HG03066 (cell line): ENCODE measurements at regions not wholly inside any gene's neighbourhood (a gene's known extent, or its start where the extent isn't known, plus 50 kb on each side); places are given as distances from the start of the nearest gene placed in this dataset.

ENCODE experiments used
- ATAC-seq: cut with Tn5 transposase; IDR thresholded peaks from one replicate; pipeline ENCODE4 v1.9.1; 2021; ENCODE audit warnings: low read depth; ENCODE audit not compliant: unreplicated experiment

- ATAC-seq: no peak
Measured at GRCh38 chr14:84686550-84686949, 843.4 kb upstream of the FLRT2 start.

GRCh38 chr14:84688297-84689025 is 841.5 kb upstream of the FLRT2 start:
- no peak for ATAC-seq

- no peak for ATAC-seq
Measured at GRCh38 chr14:84694161-84694560, 835.8 kb upstream of the FLRT2 start.

- ATAC-seq: no peak
Measured at GRCh38 chr14:84704601-84705000, 825.3 kb upstream of the FLRT2 start.

- ATAC-seq: no peak
Measured at GRCh38 chr14:84707830-84708229, 822.1 kb upstream of the FLRT2 start.

GRCh38 chr14:84708865-84709264 is 821.1 kb upstream of the FLRT2 start:
- no peak for ATAC-seq

- no peak for ATAC-seq
Measured at GRCh38 chr14:84726471-84726870, 803.5 kb upstream of the FLRT2 start.

- no peak for ATAC-seq
Measured at GRCh38 chr14:84749191-84749955, 780.6 kb upstream of the FLRT2 start.

- no peak for ATAC-seq
Measured at GRCh38 chr14:84750284-84750683, 779.7 kb upstream of the FLRT2 start.

GRCh38 chr14:84750763-84751554 is 779.0 kb upstream of the FLRT2 start:
- no peak for ATAC-seq

- ATAC-seq: no peak
Measured at GRCh38 chr14:84751745-84752144, 778.2 kb upstream of the FLRT2 start.

GRCh38 chr14:84760489-84761126 is 769.3 kb upstream of the FLRT2 start:
- no peak for ATAC-seq

GRCh38 chr14:84767434-84767833 is 762.5 kb upstream of the FLRT2 start:
- ATAC-seq: no peak

- ATAC-seq: no peak
Measured at GRCh38 chr14:84770030-84770429, 759.9 kb upstream of the FLRT2 start.

- no peak for ATAC-seq
Measured at GRCh38 chr14:84777356-84777755, 752.6 kb upstream of the FLRT2 start.

GRCh38 chr14:84782902-84783301 is 747.0 kb upstream of the FLRT2 start:
- no peak for ATAC-seq

- no peak for ATAC-seq
Measured at GRCh38 chr14:84783511-84783910, 746.4 kb upstream of the FLRT2 start.

- no peak for ATAC-seq
Measured at GRCh38 chr14:84785996-84786395, 743.9 kb upstream of the FLRT2 start.

GRCh38 chr14:84789012-84789411 is 740.9 kb upstream of the FLRT2 start:
- no peak for ATAC-seq

- ATAC-seq: no peak
Measured at GRCh38 chr14:84792722-84793410, 737.1 kb upstream of the FLRT2 start.
